A549 (cell line): ENCODE measurements at regions not wholly inside any gene's neighbourhood (a gene's known extent, or its start where the extent isn't known, plus 50 kb on each side); places are given as distances from the start of the nearest gene placed in this dataset.

Source experiments
- ATAC-seq, 2 experiments: fragments of 200-7000 bp in 1 of 2; fragments of >200 bp in 1 of 2; cut with Nextera tagmentation in 1 of 2; cut with Tn5 transposase in 1 of 2; 3 replicates each; pipeline versions ENCODE4 v1.8.0 to v1.9.1; 2018 to 2020; ENCODE audit warnings: mild to moderate bottlenecking in 1 of 2, moderate library complexity in 1 of 2
- CTCF ChIA-PET: fragments of 300-600 bp; sonication (Branson Sonifier 250); formaldehyde crosslinking; extraction: SDS; loops from one replicate; lab custom pipeline; 2021; ENCODE audit warnings: antibody characterized with exemption, inconsistent platforms; lab: Yijun Ruan, JAX
- POLR2A ChIA-PET: fragments of 350-600 bp; formaldehyde crosslinking; extraction: SDS; loops from one replicate; lab custom pipeline; 2021; ENCODE audit warnings: antibody characterized with exemption, inconsistent platforms; lab: Yijun Ruan, JAX
- DNase-seq, 2 experiments: peaks; one replicate each; pipeline versions ENCODE4 v3.0.0 to v3.0.0-alpha.2; 2011 to 2016; ENCODE audit warnings: low read depth in 1 of 2, low spot score in 1 of 2
- FAIRE-seq: peaks from 2 replicates; lab custom pipeline; 2011; peaks lifted over from hg19 to GRCh38; lab: Jason Lieb, UNC
- H3K27ac ChIP-seq, 2 experiments: fragments of >200 bp; sonication (Bioruptor Twin); formaldehyde crosslinking; 3 replicates each; pipeline ENCODE4 v1.5.1; 2016 to 2017
- H3K4me1 ChIP-seq: fragments of >200 bp; sonication (Bioruptor Twin); formaldehyde crosslinking; 3 replicates; pipeline ENCODE4 v1.6.1; 2016
- H3K4me2 ChIP-seq: fragments of >200 bp; sonication (Bioruptor Twin); formaldehyde crosslinking; 3 replicates; pipeline ENCODE4 v1.6.1; 2016
- H3K4me3 ChIP-seq: fragments of >200 bp; sonication (Bioruptor Twin); formaldehyde crosslinking; 3 replicates; pipeline ENCODE4 v1.5.1; 2016
- H3K9me3 ChIP-seq: fragments of >200 bp; sonication (Bioruptor Twin); formaldehyde crosslinking; 3 replicates; pipeline ENCODE4 v1.6.1; 2016
- ATOH8 ChIP-seq: fragments of 250-450 bp; sonication (Bioruptor Pico); IDR thresholded peaks from 2 replicates; pipeline ENCODE4 v1.5.0; 2020; ENCODE audit warnings: low read depth, mild to moderate bottlenecking, moderate library complexity
- BHLHE40 ChIP-seq: IDR thresholded peaks from 2 replicates; pipeline ENCODE4 v1.6.1; 2012; ENCODE audit warnings: low read depth, low read length, inconsistent platforms
- CBX2 ChIP-seq: fragments of 200-600 bp; sonication (generic); IDR thresholded peaks from 2 replicates; pipeline ENCODE4 v1.6.1; 2016; ENCODE audit warnings: low read depth, mild to moderate bottlenecking, borderline replicate concordance
- CEBPB ChIP-seq, 2 experiments: fragments of >200 bp in 1 of 2; sonication (Bioruptor Twin) in 1 of 2; formaldehyde crosslinking in 1 of 2; IDR thresholded peaks; 2 replicates each; pipeline ENCODE4 v1.6.1; 2012 to 2016
- CHD2 ChIP-seq: fragments of 150-350 bp; IDR thresholded peaks from 2 replicates; pipeline ENCODE4 v1.6.1; 2014; ENCODE audit warnings: low read length; ENCODE audit not compliant: partially characterized antibody
- EHF ChIP-seq: fragments of 250-450 bp; sonication (Bioruptor Pico); IDR thresholded peaks from 2 replicates; pipeline ENCODE4 v1.5.0; 2020; ENCODE audit warnings: mild to moderate bottlenecking
- EHMT2 ChIP-seq: fragments of 200-600 bp; sonication (generic); IDR thresholded peaks from 2 replicates; pipeline ENCODE4 v1.6.1; 2016; ENCODE audit warnings: antibody characterized with exemption, low read depth, mild to moderate bottlenecking, moderate library complexity
- EP300 ChIP-seq, 2 experiments: fragments of >200 bp; sonication (Bioruptor Twin); formaldehyde crosslinking; IDR thresholded peaks; 2 replicates in 1 of 2; 3 replicates in 1 of 2; pipeline ENCODE4 v1.6.1; 2016 to 2017
- FOSL2 ChIP-seq, 2 experiments: fragments of 450-650 bp in 1 of 2; fragments of >200 bp in 1 of 2; sonication (Bioruptor Twin) in 1 of 2; formaldehyde crosslinking; IDR thresholded peaks; 2 replicates each; pipeline versions ENCODE4 v1.5.0 to v1.6.1; 2016 to 2020; ENCODE audit warnings: mild to moderate bottlenecking in 1 of 2, moderate library complexity in 1 of 2
- FOXS1 ChIP-seq: fragments of 250-450 bp; sonication (Bioruptor Pico); IDR thresholded peaks from 2 replicates; pipeline ENCODE4 v1.5.0; 2020; ENCODE audit warnings: mild to moderate bottlenecking, moderate library complexity
- GATA3 ChIP-seq: IDR thresholded peaks from 2 replicates; pipeline ENCODE4 v1.6.1; 2012; ENCODE audit warnings: borderline replicate concordance
- HEYL ChIP-seq: fragments of 250-450 bp; sonication (Bioruptor Pico); IDR thresholded peaks from 2 replicates; pipeline ENCODE4 v1.8.0; 2021; ENCODE audit warnings: mild to moderate bottlenecking, moderate library complexity
- HOXB5 ChIP-seq: fragments of 250-450 bp; sonication (Bioruptor Pico); IDR thresholded peaks from 2 replicates; pipeline ENCODE4 v1.5.0; 2020; ENCODE audit warnings: mild to moderate bottlenecking, moderate library complexity
- JUN ChIP-seq, 2 experiments: fragments of >200 bp; sonication (Bioruptor Twin); formaldehyde crosslinking; IDR thresholded peaks; 2 replicates in 1 of 2; 3 replicates in 1 of 2; pipeline ENCODE4 v1.6.1; 2016 to 2017
- MAZ ChIP-seq: fragments of 150-350 bp; IDR thresholded peaks from 2 replicates; pipeline ENCODE4 v1.6.1; 2014; ENCODE audit warnings: antibody characterized with exemption, low read depth, low read length, borderline replicate concordance
- NFE2L2 ChIP-seq: fragments of 150-350 bp; conservative IDR thresholded peaks from 2 replicates; pipeline ENCODE4 v1.6.1; 2014; ENCODE audit warnings: low read length
- NPAS2 ChIP-seq: fragments of 250-450 bp; sonication (Bioruptor Pico); IDR thresholded peaks from 2 replicates; pipeline ENCODE4 v1.8.0; 2022; ENCODE audit warnings: mild to moderate bottlenecking, moderate library complexity, borderline replicate concordance
- NR3C1 ChIP-seq: fragments of >200 bp; sonication (Bioruptor Twin); formaldehyde crosslinking; IDR thresholded peaks from 3 replicates; pipeline ENCODE4 v1.6.1; 2017
- PHF8 ChIP-seq: fragments of 200-600 bp; sonication (generic); IDR thresholded peaks from 2 replicates; pipeline ENCODE4 v1.6.1; 2016; ENCODE audit warnings: low read depth, mild to moderate bottlenecking, antibody characterized with exemption, moderate library complexity, borderline replicate concordance
- RCOR1 ChIP-seq: fragments of 150-350 bp; IDR thresholded peaks from 2 replicates; pipeline ENCODE4 v1.6.1; 2014; ENCODE audit warnings: antibody characterized with exemption, low read length, low read depth
- RFX5 ChIP-seq: fragments of 450-650 bp; IDR thresholded peaks from 2 replicates; pipeline ENCODE4 v1.7.1; 2014; ENCODE audit warnings: antibody characterized with exemption, mild to moderate bottlenecking, moderate library complexity
- SREBF2 ChIP-seq: fragments of 450-650 bp; IDR thresholded peaks from 2 replicates; pipeline ENCODE4 v1.6.1; 2014; ENCODE audit warnings: mild to moderate bottlenecking, moderate library complexity
- TFCP2L1 ChIP-seq: fragments of 250-450 bp; sonication (Bioruptor Pico); IDR thresholded peaks from 2 replicates; pipeline ENCODE4 v1.5.0; 2021; ENCODE audit warnings: mild to moderate bottlenecking
- TP53 ChIP-seq: fragments of 250-450 bp; sonication (Bioruptor Pico); IDR thresholded peaks from 2 replicates; pipeline ENCODE4 v1.5.0; 2021; ENCODE audit warnings: mild to moderate bottlenecking, moderate library complexity
- ZC3H11A ChIP-seq: fragments of 450-650 bp; IDR thresholded peaks from 2 replicates; pipeline ENCODE4 v1.6.1; 2014; ENCODE audit warnings: antibody characterized with exemption, mild to moderate bottlenecking
- WGBS: methylation state at CpG from one replicate; pipeline ENCODE4 v1.1.6; 2017; ENCODE audit errors: missing lambda C conversion rate; 5-methylcytosine and 5-hydroxymethylcytosine counted together
- TF ChIP-seq, protein P1 (sequence below): fragments of 450-650 bp; IDR thresholded peaks from 2 replicates; pipeline ENCODE4 v1.6.1; 2014; ENCODE audit warnings: antibody characterized with exemption

- ChIA-PET POLR2A (no interaction called here), CTCF (no interaction called here)
- no peak for TF ChIP-seq TFCP2L1 (CRISPR knock-in tag)
- TF ChIP-seq HEYL (CRISPR knock-in tag), result no peak
- TF ChIP-seq ATOH8, result no peak
- no peak for TF ChIP-seq BHLHE40
- TF ChIP-seq FOXS1, result no peak
- TF ChIP-seq CEBPB (IDR thresholded peaks at IDR 0.05), result no peak
- TF ChIP-seq CHD2, result no peak
- no peak for TF ChIP-seq HOXB5
- no peak for TF ChIP-seq TP53 (CRISPR knock-in tag)
- TF ChIP-seq EHF (CRISPR knock-in tag), result no peak
- no peak for TF ChIP-seq PHF8
- TF ChIP-seq GATA3, result no peak
- TF ChIP-seq ZC3H11A, result no peak
- no peak for TF ChIP-seq SREBF2
- no peak for TF ChIP-seq EHMT2
- TF ChIP-seq NPAS2 (CRISPR knock-in tag), result no peak
- TF ChIP-seq FOSL2 (IDR thresholded peaks at IDR 0.05), result no peak
- TF ChIP-seq FOSL2 (CRISPR knock-in tag; IDR thresholded peaks at IDR 0.05), result no peak
- TF ChIP-seq JUN (IDR thresholded peaks at IDR 0.05), result no peak
- no peak for TF ChIP-seq CBX2
- no peak for TF ChIP-seq RFX5
- DNase-seq (no peak), ATAC-seq (no peak), FAIRE-seq (no peak)
- no peak overlapping the region for H3K4me3 ChIP-seq
- 4% methylated on average over 2 of the region's 2 CpGs for WGBS
- no peaks in the 10 kb centered on the region for H3K9me3 ChIP-seq
- H3K27ac ChIP-seq, result no peak overlapping the region
- no peaks in the 10 kb centered on the region for H3K4me1 ChIP-seq
- no peak overlapping the region for H3K4me2 ChIP-seq
These were observed 190.6 kb upstream of the ADAMTS9 start for GRCh38 chr3:64878362-64878761.

GRCh38 chr3:64873400-64873799 is 185.6 kb upstream of the ADAMTS9 start:
- no peak for DNase-seq
- no peak overlapping the region for H3K4me2 ChIP-seq
- H3K27ac ChIP-seq, result no peak overlapping the region
- TF ChIP-seq NFE2L2, result no peak
- no peak for TF ChIP-seq RFX5
- H3K4me3 ChIP-seq, result no peak overlapping the region
- ChIA-PET CTCF (no interaction called here), POLR2A (no interaction called here)
- H3K9me3 ChIP-seq, result no peaks in the 10 kb centered on the region; the same call in 2 of the 3 replicates
- no peaks in the 10 kb centered on the region for H3K4me1 ChIP-seq
- 0% methylated on average over 1 of the region's 1 CpG for WGBS
- ATAC-seq, result no peak
- FAIRE-seq, result no peak

GRCh38 chr3:64872345-64872744 is 184.5 kb upstream of the ADAMTS9 start:
- ChIA-PET POLR2A (no interaction called here), CTCF (no interaction called here)
- no peak for FAIRE-seq
- TF ChIP-seq RCOR1, result no peak
- no peak for TF ChIP-seq EP300 (IDR thresholded peaks at IDR 0.05)
- no peak for TF ChIP-seq MAZ
- TF ChIP-seq, protein P1, sequence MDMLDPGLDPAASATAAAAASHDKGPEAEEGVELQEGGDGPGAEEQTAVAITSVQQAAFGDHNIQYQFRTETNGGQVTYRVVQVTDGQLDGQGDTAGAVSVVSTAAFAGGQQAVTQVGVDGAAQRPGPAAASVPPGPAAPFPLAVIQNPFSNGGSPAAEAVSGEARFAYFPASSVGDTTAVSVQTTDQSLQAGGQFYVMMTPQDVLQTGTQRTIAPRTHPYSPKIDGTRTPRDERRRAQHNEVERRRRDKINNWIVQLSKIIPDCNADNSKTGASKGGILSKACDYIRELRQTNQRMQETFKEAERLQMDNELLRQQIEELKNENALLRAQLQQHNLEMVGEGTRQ, result no peak
- TF ChIP-seq ZC3H11A, result no peak
- TF ChIP-seq FOSL2 (IDR thresholded peaks at IDR 0.05), result no peak
- TF ChIP-seq FOSL2 (CRISPR knock-in tag; IDR thresholded peaks at IDR 0.05), result no peak
- no peak for TF ChIP-seq NR3C1
- no peak for TF ChIP-seq PHF8
- TF ChIP-seq SREBF2, result no peak
- Histone ChIP-seq H3K4me1 (no peaks in the 10 kb centered on the region), H3K9me3 (no peaks in the 10 kb centered on the region; the same call in 2 of the 3 replicates), H3K4me3 (no peak overlapping the region), H3K27ac (no peak overlapping the region), H3K4me2 (no peak overlapping the region)
- ATAC-seq, result no peak
- no peak for DNase-seq
